Bronchial epithelial cell (primary cell): ENCODE measurements at regions not wholly inside any gene's neighbourhood (a gene's known extent, or its start where the extent isn't known, plus 50 kb on each side); places are given as distances from the start of the nearest gene placed in this dataset.

Source experiments
- DNase-seq: peaks from one replicate; pipeline ENCODE4 v3.0.0-alpha.2; 2010; ENCODE audit warnings: low read depth
- FAIRE-seq: peaks from 2 replicates; lab custom pipeline; 2011; peaks lifted over from hg19 to GRCh38; lab: Jason Lieb, UNC
- H3K27me3 ChIP-seq: 2 replicates; pipeline ENCODE4 v1.5.1; 2011; ENCODE audit warnings: low read length; ENCODE audit not compliant: control insufficient read depth, insufficient read depth
- H3K36me3 ChIP-seq: 2 replicates; pipeline ENCODE4 v1.5.1; 2011; ENCODE audit warnings: low read length; ENCODE audit not compliant: control insufficient read depth, insufficient read depth
- H3K4me3 ChIP-seq: 2 replicates; pipeline ENCODE4 v1.5.1; 2011; ENCODE audit warnings: mild to moderate bottlenecking, low read depth, low read length, control low read depth
- TF ChIP-seq, protein P1 (sequence below): IDR thresholded peaks from 2 replicates; pipeline ENCODE4 v1.5.1; 2011; ENCODE audit warnings: mild to moderate bottlenecking, moderate library complexity, low read length, control low read depth, inconsistent platforms; ENCODE audit not compliant: insufficient read depth, severe bottlenecking

DNA sequence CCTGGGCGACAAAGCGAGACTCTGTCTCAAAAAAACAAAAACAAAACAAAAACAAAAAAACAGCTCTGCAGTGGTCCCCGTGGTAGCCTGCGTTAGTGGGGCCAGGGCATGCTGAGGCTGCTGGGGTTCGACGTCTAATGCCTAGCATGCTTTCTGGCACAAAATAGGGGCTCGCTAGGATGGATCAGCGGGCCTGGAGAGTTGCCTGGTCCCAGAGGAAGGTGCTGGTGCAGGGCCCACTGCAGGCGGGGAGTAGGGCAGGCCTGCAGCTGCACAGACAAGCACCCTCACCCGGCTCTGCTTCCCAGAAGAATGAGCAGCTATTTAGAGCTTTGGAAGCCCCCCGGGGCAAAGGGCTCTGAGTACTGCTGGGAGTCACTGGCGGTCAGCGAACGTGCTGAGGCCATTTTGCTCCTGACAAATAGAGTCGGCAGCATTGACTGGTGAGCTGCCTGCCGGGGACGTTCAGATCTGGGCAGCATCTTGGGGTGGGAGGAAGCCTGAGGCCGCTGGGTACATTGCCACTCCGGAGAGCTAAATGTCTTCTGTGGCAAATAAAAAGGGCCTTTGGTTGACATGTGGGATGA, 126.7 kb downstream of the OLFM1 start:
- DNase-seq (no peak), FAIRE-seq (no peak)
- no peaks in the 10 kb centered on the region for H3K27me3 ChIP-seq

GRCh38 chr9:135214706-135215105, 127.2 kb downstream of the OLFM1 start:
- DNase-seq (no peak), FAIRE-seq (no peak)
- Histone ChIP-seq H3K36me3 (no peaks in the 10 kb centered on the region), H3K4me3 (no peak overlapping the region), H3K27me3 (no peaks in the 10 kb centered on the region)
- TF ChIP-seq, protein P1, sequence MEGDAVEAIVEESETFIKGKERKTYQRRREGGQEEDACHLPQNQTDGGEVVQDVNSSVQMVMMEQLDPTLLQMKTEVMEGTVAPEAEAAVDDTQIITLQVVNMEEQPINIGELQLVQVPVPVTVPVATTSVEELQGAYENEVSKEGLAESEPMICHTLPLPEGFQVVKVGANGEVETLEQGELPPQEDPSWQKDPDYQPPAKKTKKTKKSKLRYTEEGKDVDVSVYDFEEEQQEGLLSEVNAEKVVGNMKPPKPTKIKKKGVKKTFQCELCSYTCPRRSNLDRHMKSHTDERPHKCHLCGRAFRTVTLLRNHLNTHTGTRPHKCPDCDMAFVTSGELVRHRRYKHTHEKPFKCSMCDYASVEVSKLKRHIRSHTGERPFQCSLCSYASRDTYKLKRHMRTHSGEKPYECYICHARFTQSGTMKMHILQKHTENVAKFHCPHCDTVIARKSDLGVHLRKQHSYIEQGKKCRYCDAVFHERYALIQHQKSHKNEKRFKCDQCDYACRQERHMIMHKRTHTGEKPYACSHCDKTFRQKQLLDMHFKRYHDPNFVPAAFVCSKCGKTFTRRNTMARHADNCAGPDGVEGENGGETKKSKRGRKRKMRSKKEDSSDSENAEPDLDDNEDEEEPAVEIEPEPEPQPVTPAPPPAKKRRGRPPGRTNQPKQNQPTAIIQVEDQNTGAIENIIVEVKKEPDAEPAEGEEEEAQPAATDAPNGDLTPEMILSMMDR = no peak

More for the DNA sequence above, 126.7 kb downstream of the OLFM1 start:
- no peak overlapping the region for H3K4me3 ChIP-seq
- no peaks in the 10 kb centered on the region for H3K36me3 ChIP-seq
- TF ChIP-seq, protein P1 = no peak

DNA sequence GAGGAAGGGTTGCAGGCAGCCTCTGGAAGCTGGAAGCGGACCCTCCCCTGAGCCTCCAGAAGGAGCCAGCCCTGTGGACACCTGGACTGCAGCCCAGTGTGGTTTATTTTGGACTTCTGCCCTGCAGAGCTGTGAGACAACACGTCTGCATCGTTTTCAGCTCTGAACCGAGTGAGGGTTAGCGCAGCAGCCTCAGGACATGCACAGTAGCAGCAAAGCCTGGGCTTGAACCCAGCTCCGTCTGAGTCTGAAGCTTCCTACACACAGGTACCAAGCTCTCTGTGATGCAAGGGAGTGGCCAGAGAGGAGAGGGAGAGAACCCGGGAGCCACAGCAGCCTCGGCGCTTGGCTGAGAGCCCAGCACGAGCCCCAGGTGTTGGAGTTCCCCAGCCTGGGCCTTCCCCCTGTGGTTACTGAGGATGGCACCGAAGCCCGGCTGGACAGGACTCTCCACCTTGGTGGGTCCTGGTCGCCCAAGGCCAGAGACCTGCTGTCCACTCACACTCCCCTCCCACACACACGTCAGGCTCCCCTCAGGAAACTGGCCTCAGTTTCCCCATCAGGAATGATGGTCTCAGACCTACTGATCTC, 128.2 kb downstream of the OLFM1 start:
- H3K27me3 ChIP-seq = no peaks in the 10 kb centered on the region
- TF ChIP-seq, protein P1 = no peak
- no peak for DNase-seq
- no peak for FAIRE-seq
- H3K36me3 ChIP-seq = no peaks in the 10 kb centered on the region
- no peak overlapping the region for H3K4me3 ChIP-seq

- no peak overlapping the region for H3K4me3 ChIP-seq
- TF ChIP-seq, protein P1 = no peak
- no peak for DNase-seq
- H3K27me3 ChIP-seq = no peaks in the 10 kb centered on the region
- no peaks in the 10 kb centered on the region for H3K36me3 ChIP-seq
- no peak for FAIRE-seq
Measured at GRCh38 chr9:135216236-135216635, 128.8 kb downstream of the OLFM1 start.

DNA sequence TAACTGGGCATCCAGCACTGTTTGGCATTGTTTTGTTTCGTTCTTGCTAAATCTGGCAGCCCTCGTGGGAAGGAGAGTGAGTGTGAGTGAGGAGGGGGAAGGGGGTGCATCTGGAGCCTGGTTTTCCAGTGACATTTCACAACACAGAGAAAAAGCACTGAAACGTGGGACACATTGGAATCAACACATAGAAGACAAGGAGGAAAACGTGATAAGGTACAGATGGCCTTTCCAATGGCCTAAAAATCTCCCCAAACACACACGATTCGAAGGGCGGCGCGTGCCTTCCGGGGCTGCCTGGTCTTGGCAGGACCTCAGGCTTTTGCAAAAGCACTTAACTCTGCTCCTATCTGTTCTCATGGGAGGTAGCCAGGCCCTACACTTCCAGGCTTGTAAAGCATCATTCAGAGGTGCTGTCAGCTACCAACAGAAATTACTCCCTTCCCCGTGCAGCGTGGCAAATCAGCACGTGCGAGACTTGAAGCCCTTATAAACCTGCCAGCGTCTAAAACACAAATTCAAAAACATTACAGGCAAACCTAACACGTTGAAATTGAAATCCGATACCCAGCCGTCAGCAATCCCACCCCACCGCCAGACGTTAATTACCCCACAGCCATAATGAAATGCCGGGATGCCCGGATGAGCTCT, 129.4 kb downstream of the OLFM1 start:
- Histone ChIP-seq H3K27me3 (no peaks in the 10 kb centered on the region), H3K4me3 (no peak overlapping the region), H3K36me3 (no peaks in the 10 kb centered on the region)
- no peak for DNase-seq
- TF ChIP-seq, protein P1 = no peak
- FAIRE-seq = no peak
